ENCODE measurements at regions not wholly inside any gene's neighbourhood (a gene's known extent, or its start where the extent isn't known, plus 50 kb on each side); places are given as distances from the start of the nearest gene placed in this dataset.

- no peak overlapping the region for H3K27ac ChIP-seq
- TF ChIP-seq, protein P1, sequence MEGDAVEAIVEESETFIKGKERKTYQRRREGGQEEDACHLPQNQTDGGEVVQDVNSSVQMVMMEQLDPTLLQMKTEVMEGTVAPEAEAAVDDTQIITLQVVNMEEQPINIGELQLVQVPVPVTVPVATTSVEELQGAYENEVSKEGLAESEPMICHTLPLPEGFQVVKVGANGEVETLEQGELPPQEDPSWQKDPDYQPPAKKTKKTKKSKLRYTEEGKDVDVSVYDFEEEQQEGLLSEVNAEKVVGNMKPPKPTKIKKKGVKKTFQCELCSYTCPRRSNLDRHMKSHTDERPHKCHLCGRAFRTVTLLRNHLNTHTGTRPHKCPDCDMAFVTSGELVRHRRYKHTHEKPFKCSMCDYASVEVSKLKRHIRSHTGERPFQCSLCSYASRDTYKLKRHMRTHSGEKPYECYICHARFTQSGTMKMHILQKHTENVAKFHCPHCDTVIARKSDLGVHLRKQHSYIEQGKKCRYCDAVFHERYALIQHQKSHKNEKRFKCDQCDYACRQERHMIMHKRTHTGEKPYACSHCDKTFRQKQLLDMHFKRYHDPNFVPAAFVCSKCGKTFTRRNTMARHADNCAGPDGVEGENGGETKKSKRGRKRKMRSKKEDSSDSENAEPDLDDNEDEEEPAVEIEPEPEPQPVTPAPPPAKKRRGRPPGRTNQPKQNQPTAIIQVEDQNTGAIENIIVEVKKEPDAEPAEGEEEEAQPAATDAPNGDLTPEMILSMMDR (conservative IDR thresholded peaks at IDR 0.05) = no peak
Observed at GRCh38 chr3:11949351-11949750, 54.8 kb upstream of the SYN2 start.

DNA sequence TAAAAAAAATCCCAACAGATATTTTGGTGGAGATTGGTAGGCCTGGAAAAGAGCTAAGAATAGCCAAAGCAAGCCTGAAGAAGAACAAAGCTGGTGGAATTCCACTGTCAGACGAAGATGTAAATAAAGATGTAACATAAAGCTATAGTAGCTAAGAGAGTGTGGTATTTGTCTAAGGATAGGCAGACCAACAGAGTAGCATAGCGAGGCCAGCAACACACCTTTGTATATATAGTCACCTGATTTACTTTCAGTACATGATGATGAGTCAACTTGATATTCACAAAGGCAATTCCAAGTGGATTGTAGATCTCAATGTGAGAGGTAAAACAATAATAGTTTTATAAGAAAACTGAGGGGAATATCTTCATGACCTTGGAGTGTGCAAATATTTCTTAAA lies 53.6 kb upstream of the SYN2 start:
- TF ChIP-seq, protein P1 (conservative IDR thresholded peaks at IDR 0.05) = no peak
- H3K27ac ChIP-seq = no peak overlapping the region

DNA sequence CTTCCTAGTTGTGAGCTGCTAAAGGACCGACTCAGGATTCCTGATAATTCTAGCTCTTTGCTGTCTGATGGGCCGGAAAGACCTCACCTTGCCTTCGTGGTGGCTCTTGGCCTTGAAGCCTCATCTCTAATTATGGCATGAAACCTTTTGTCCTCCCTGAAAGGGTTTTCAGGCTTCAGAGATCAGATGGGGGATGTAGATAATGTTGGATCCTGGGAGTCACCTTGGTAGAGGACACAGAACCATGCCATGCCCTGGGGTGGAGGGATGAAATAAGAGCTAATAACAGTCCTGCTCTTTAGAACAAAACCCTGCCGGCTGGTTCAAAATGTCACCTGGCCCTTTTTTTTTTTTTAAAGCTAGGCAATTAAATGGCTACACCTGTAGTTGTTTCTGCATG lies 50.8 kb upstream of the SYN2 start:
- no peak overlapping the region for H3K27ac ChIP-seq
- TF ChIP-seq, protein P1 (conservative IDR thresholded peaks at IDR 0.05) = no peak

- TF ChIP-seq, protein P1 (conservative IDR thresholded peaks at IDR 0.05) = no peak
Observed at GRCh38 chr3:11953778-11954177, 50.4 kb upstream of the SYN2 start.

GRCh38 chr3:11954312-11954934 lies 49.8 kb upstream of the SYN2 start:
- no peak overlapping the region for H3K27ac ChIP-seq
- TF ChIP-seq, protein P1 (conservative IDR thresholded peaks at IDR 0.05) = no peak

More at GRCh38 chr3:11953778-11954177, 50.4 kb upstream of the SYN2 start:
- H3K27ac ChIP-seq = no peak overlapping the region
